Testis (tissue), 2 donors: ENCODE measurements at regions not wholly inside any gene's neighbourhood (a gene's known extent, or its start where the extent isn't known, plus 50 kb on each side); places are given as distances from the start of the nearest gene placed in this dataset.

ENCODE experiments used
- POLR2A ChIP-seq: fragments of 450-650 bp; IDR thresholded peaks from one replicate; pipeline ENCODE4 v1.6.1; 2017; ENCODE audit warnings: antibody characterized with exemption, mild to moderate bottlenecking, moderate library complexity
- TF ChIP-seq, protein P1 (sequence below), 3 experiments: fragments of 450-650 bp in 2 of 3; fragments of 200-600 bp in 1 of 3; sonication (generic) in 1 of 3; IDR thresholded peaks; one replicate each; pipeline ENCODE4 v1.5.1; 2016 to 2019; ENCODE audit warnings: antibody characterized with exemption in 3 of 3, mild to moderate bottlenecking in 2 of 3, moderate library complexity in 1 of 3

DNA sequence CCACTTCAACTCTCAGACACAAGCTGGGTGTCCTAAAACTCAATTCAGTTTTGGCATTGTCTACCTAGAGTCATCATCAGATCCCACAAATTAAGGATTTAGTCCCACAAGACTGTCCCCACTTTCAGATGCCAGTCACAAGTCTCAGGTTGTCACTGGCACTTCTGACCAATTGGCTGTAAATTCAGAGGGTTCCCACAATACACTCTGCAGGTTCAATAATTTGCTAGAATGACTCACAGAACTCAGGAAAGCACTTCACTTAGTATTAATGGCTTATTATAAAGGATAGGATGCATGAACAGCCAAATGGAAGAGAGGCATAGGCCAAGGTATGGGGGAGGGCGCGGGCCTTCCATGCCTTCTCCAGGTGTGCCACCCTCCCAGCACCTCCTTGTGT, 209.1 kb downstream of the SREK1 start:
- TF ChIP-seq, protein P1, sequence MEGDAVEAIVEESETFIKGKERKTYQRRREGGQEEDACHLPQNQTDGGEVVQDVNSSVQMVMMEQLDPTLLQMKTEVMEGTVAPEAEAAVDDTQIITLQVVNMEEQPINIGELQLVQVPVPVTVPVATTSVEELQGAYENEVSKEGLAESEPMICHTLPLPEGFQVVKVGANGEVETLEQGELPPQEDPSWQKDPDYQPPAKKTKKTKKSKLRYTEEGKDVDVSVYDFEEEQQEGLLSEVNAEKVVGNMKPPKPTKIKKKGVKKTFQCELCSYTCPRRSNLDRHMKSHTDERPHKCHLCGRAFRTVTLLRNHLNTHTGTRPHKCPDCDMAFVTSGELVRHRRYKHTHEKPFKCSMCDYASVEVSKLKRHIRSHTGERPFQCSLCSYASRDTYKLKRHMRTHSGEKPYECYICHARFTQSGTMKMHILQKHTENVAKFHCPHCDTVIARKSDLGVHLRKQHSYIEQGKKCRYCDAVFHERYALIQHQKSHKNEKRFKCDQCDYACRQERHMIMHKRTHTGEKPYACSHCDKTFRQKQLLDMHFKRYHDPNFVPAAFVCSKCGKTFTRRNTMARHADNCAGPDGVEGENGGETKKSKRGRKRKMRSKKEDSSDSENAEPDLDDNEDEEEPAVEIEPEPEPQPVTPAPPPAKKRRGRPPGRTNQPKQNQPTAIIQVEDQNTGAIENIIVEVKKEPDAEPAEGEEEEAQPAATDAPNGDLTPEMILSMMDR (IDR thresholded peaks at IDR 0.05), result no peak
- no peak for TF ChIP-seq POLR2A
